AG04450 (cell line): ENCODE measurements at regions not wholly inside any gene's neighbourhood (a gene's known extent, or its start where the extent isn't known, plus 50 kb on each side); places are given as distances from the start of the nearest gene placed in this dataset.

Source experiments
- CTCF ChIA-PET: fragments of 300-600, 350-600 bp; formaldehyde crosslinking; extraction: SDS; loops from one replicate; lab custom pipeline; 2022; ENCODE audit warnings: antibody characterized with exemption, inconsistent platforms; lab: Charles Lee
- POLR2A ChIA-PET: fragments of 350-600 bp; formaldehyde crosslinking; extraction: SDS; loops from one replicate; lab custom pipeline; 2021; ENCODE audit warnings: antibody characterized with exemption, inconsistent platforms; lab: Yijun Ruan, JAX
- DNase-seq: peaks from one replicate; pipeline ENCODE4 v3.0.0-alpha.2; 2011; ENCODE audit warnings: low read depth, low spot score
- H3K27ac ChIP-seq: one replicate; pipeline ENCODE4 v1.5.1; 2012; ENCODE audit warnings: low read depth, low read length, control low read depth
- H3K27me3 ChIP-seq: one replicate; pipeline ENCODE4 v1.6.0; 2012; ENCODE audit warnings: low read length; ENCODE audit not compliant: control insufficient read depth, insufficient read depth
- H3K4me3 ChIP-seq: 2 replicates; pipeline ENCODE4 v1.5.1; 2011; ENCODE audit warnings: mild to moderate bottlenecking, low read depth, low read length, control low read depth
- H3K9me3 ChIP-seq: 2 replicates; pipeline ENCODE4 v1.5.1; 2012; ENCODE audit warnings: low read length; ENCODE audit not compliant: control insufficient read depth, insufficient read depth
- TF ChIP-seq, protein P1 (sequence below): IDR thresholded peaks from 2 replicates; pipeline ENCODE4 v1.5.1; 2011; ENCODE audit warnings: low read depth, low read length, control low read depth, inconsistent platforms

DNA sequence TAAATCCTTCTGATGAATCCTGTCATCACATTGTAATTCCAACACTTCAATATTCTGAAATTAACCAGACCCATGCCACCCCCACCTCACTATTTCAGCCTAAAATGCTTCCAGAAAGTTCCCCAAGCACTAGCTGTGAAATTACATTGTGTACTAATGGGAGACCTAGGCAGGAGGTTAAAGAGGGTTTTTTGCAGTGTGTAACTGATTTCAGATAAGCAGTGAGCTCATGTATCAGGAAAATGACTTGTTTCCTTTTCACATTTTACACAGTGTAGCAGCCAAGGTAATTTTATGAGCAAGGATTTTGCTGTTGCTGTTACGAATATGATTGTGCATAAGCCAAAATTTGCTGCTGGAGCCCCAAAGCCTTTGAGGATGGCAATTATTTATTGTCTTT lies 129.0 kb downstream of the INHBA start:
- H3K27me3 ChIP-seq, result no peaks in the 10 kb centered on the region
- POLR2A ChIA-PET, result no interaction called here
- TF ChIP-seq, protein P1, sequence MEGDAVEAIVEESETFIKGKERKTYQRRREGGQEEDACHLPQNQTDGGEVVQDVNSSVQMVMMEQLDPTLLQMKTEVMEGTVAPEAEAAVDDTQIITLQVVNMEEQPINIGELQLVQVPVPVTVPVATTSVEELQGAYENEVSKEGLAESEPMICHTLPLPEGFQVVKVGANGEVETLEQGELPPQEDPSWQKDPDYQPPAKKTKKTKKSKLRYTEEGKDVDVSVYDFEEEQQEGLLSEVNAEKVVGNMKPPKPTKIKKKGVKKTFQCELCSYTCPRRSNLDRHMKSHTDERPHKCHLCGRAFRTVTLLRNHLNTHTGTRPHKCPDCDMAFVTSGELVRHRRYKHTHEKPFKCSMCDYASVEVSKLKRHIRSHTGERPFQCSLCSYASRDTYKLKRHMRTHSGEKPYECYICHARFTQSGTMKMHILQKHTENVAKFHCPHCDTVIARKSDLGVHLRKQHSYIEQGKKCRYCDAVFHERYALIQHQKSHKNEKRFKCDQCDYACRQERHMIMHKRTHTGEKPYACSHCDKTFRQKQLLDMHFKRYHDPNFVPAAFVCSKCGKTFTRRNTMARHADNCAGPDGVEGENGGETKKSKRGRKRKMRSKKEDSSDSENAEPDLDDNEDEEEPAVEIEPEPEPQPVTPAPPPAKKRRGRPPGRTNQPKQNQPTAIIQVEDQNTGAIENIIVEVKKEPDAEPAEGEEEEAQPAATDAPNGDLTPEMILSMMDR, result no peak
- H3K27ac ChIP-seq, result no peak overlapping the region
- H3K4me3 ChIP-seq, result no peak overlapping the region
- no peaks in the 10 kb centered on the region for H3K9me3 ChIP-seq
- DNase-seq, result no peak
- CTCF ChIA-PET, result interaction anchor here (1.2 kb wide), 1 partner anchor 123 kb away, joined by 5 read pairs; no protein-coding TSS in a partner anchor

DNA sequence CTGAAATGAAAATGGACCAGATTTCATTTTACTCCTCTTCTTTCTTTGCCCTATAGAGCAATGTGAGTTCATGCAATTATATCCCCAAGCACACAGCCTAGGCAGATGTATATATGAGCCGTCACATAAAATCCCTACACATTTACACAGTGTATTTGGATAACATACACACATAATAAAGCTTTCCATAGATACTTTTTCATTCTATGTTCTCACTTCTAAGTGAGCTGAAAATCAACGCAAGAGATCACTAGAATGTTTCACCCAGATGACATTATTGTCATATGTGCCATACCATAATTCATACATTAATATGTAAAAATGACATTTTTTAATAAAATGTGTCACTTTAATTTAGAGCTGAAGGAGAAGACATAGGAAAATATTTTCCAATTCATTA lies 129.4 kb downstream of the INHBA start:
- no peak overlapping the region for H3K27ac ChIP-seq
- no peak for DNase-seq
- TF ChIP-seq, protein P1, result no peak
- no peaks in the 10 kb centered on the region for H3K27me3 ChIP-seq
- no peaks in the 10 kb centered on the region for H3K9me3 ChIP-seq
- POLR2A ChIA-PET, result no interaction called here
- H3K4me3 ChIP-seq, result no peak overlapping the region
- CTCF ChIA-PET, result interaction anchor here (1.2 kb wide), 1 partner anchor 123 kb away, joined by 5 read pairs; no protein-coding TSS in a partner anchor

DNA sequence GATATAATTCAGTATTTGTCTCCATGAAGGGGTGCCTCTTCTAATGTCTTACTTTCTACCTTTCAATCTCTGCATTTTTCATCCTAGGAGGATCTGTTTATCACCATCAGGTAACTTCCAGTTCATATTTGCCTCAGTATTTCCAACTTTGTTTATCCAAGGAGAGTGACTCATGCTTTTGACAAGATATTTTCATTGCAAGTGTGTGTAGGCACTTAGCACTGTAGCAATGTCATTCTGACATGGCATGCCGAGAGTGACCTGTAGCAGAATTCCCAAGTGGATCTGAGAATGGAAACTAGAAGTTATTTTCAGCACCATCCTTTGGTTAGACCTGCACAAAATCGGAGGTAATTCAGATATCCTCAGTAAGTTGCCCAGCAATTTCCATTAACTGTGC lies 129.9 kb downstream of the INHBA start:
- Histone ChIP-seq H3K27me3 (no peaks in the 10 kb centered on the region), H3K9me3 (no peaks in the 10 kb centered on the region), H3K27ac (no peak overlapping the region), H3K4me3 (no peak overlapping the region)
- CTCF ChIA-PET, result no interaction called here
- POLR2A ChIA-PET, result no interaction called here
- DNase-seq, result no peak
- TF ChIP-seq, protein P1, result no peak

DNA sequence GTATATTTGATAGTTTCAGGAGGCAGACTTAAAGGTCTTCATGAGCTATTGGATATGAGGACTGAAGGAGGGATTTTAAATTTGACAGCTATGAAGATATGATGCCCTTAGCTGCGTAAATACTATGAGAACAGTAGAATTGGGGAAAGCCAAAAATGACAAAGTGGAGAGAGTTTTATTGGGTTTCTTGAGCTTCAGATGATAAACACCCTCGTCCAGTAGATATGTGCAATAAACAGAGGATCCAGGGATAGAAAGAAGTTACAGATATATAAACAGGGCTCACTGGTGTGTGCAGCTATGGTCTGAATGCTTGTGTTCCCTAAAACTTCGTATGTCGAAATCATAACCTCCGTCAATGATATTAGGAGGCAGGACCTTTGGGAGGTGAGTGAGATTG lies 131.3 kb downstream of the INHBA start:
- Histone ChIP-seq H3K27ac (no peak overlapping the region), H3K4me3 (no peak overlapping the region), H3K9me3 (no peaks in the 10 kb centered on the region), H3K27me3 (no peaks in the 10 kb centered on the region)
- ChIA-PET CTCF (no interaction called here), POLR2A (no interaction called here)
- TF ChIP-seq, protein P1, result no peak
- DNase-seq, result no peak

DNA sequence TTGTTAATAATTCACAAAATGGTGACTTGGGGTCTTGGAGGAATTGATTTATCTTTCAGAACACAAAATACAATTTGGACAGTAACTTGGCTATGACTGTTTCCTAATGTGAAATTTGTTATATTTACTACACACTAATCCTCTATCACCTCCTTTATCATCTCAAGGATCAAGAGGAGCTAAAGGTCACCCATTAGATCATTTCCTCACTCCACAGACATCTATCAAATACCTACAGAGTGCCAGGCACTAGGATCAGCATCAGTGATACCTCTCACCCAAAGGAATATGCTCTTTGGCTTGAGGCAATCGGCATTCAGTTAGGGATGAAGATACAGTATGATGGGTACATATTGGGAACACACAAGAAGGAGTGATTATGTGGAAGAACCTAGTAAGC lies 132.1 kb downstream of the INHBA start:
- Histone ChIP-seq H3K27ac (no peak overlapping the region), H3K4me3 (no peak overlapping the region), H3K27me3 (no peaks in the 10 kb centered on the region), H3K9me3 (no peaks in the 10 kb centered on the region)
- POLR2A ChIA-PET, result no interaction called here
- CTCF ChIA-PET, result no interaction called here
- no peak for DNase-seq
- TF ChIP-seq, protein P1, result no peak
